NCI-H2227 (cell line): ENCODE measurements at regions not wholly inside any gene's neighbourhood (a gene's known extent, or its start where the extent isn't known, plus 50 kb on each side); places are given as distances from the start of the nearest gene placed in this dataset.
"Not testable (repeated sequence)": the region's sequence is repeated elsewhere in the genome, so short reads cannot be mapped to it uniquely, and the experiment has no call there.

Source experiments
- DNase-seq: peaks from one replicate; lab custom pipeline; 2025; ENCODE audit not compliant: unreplicated experiment; lab: John Stamatoyannopoulos, UW

DNA sequence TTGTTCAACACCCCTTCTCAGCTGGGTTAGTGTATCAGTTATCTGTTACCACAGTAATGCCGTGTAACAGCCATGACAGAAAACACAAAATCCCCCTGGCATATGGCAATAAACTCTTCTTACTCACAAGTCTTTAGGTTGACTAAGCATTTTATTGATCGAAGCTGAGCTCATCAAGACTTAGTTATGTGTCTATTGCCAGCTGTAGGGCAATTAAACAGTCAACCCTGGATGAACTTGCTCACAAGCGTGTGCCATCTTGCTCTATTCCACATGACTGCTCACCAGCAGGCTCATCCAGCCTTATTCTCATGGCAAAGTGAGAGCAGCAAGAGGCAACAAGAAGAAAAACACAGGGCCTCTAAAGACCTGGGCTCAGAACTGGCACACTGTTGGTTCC lies 333.8 kb upstream of the PTBP2 start:
- no peak for DNase-seq

DNA sequence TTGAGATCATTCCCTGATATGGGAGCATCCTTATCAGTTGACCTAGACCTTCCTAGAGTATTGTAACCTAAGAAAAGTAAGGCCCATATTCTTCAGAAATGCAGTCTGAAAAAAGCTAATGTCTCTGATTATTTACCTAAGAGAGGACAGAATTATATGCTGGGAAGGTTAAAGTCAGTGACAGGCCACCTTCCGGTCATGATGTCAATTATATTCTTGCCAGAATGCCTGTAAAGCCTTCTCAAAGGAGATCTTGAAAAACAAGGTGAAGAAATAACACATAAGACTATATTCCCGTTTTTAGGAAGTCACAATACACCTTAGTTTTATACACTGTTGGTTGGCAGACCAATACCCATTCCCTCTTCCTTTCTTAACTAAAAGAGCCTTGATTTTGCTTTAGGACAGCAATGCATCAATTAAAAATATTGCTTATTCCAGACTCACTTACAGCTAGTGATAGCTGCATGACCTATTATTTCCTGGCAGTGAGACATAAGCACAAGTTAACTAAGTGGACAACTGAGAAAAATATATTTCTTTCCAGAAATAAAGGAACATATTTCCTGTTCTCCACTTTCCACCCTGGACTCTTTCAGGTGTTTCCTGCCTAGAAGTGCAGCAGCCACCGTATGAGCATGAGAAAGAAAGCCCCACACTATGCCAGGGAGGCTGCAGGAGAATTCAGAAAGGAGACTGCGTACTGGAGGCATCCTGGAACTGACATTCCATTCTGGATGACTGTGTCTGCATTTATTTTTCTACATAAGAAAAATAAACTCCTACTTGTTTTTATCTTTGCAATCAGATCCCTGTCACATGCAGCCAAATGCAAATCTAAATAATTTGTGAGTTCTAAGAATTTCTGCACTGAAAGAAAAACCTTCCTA lies 332.9 kb upstream of the PTBP2 start:
- no peak for DNase-seq

DNA sequence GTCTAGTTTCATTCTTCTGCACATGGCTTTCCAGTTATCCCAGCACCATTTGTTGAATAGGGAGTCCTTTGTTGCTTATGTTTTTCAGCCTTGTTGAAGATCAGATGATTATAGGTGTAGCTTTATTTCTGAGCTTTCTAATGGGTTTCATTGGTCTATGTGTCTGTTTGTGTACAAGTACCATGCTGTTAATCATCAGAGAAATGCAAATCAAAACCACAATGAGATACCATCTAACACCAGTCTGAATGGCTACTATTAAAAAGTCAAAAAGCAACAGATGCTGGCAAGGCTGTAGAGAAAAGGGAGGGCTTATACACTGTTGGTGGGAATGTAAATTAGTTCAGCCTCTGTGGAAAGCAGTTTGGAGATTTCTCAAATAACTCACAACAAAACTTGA lies 321.5 kb upstream of the PTBP2 start:
- DNase-seq: no peak

DNA sequence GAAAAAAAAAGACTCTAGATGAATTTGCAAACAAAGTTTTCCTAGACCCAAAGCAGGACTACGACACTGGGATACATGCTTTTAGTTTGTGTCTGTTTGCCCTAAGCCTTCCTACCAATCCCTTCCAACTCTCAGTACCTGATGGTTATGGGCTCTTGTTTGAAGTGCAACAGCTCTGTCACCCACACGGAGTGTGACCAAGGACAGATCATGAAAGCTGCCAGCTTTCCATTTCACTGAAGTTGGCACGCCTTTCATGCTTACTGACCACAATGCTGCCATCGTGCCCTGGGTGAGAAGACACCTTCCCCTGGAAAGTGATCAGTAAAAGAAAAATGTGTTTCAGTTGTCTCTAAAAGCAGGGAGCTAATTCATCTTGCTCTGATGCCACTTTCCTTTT lies 312.5 kb upstream of the PTBP2 start:
- DNase-seq: no peak

DNA sequence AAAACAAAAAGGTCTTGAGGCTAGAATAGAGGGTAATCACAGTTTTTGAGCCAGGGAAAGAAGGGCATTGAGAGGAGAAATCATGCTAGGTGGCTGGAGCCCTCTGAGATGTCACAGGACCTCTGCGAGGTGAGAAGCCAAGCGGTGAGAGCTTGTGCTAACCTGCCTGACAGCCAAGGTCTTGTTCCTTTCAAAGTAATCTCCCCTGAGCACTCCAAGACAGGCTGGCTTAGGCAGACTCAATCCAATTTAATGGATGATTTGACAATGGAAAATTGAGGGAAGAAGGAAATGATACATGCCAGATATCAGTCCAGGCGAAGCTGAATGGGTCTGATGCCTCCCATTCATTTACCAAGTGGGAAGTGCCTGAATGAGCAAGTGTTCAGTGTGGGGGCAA lies 311.9 kb upstream of the PTBP2 start:
- no peak for DNase-seq

GRCh38 chr1:96411006-96411405 lies 310.6 kb upstream of the PTBP2 start:
- DNase-seq: no peak

GRCh38 chr1:96414598-96414997 lies 307.0 kb upstream of the PTBP2 start:
- DNase-seq: no peak

- no peak for DNase-seq
These were observed 305.4 kb upstream of the PTBP2 start for GRCh38 chr1:96416111-96416595.

GRCh38 chr1:96416701-96417444 lies 304.7 kb upstream of the PTBP2 start:
- no peak for DNase-seq

- no peak for DNase-seq
These were observed 302.6 kb upstream of the PTBP2 start for GRCh38 chr1:96418969-96419368.

- no peak for DNase-seq
These were observed 296.7 kb upstream of the PTBP2 start for GRCh38 chr1:96424877-96425276.

- no peak for DNase-seq
These were observed 296.0 kb upstream of the PTBP2 start for GRCh38 chr1:96425382-96426129.

GRCh38 chr1:96427616-96428015 lies 294.0 kb upstream of the PTBP2 start:
- DNase-seq: no peak

DNA sequence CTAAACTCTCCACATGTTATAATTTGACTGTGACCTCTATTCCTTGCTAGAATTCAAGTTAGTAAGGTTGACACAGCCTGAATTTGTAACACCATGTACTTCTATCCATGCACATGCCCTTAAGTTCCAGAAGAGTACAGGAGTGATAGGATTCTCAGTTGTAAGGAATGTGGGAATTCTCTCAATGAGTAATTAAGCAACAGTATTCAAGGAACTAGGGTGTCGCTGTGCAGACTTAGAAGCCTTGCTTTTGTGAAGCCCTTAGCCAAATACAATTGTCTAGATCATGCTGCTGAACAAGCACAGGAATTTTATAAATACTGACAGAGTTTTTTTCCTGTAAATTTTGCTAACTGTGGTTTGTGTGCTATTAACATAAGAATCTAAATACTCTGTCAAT lies 276.3 kb upstream of the PTBP2 start:
- no peak for DNase-seq

DNA sequence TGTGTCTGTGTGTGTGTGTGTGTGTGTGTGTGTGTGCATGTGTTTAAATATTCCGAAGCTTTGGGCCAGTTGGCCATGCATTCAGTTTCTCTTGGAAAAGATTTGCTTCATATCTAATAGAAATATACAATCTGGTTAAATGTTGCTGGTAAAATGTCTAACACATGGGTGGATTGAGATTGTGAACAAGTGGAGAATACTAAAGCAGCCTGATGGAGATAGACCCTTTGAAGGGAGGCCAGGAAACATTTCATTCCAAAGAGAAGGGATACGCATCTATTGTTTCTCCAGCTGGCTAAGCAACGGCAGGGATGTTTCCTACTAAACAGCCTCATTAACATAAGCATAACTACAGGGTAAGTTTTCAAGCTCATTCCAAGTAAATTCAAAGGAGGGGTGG lies 257.5 kb upstream of the PTBP2 start:
- DNase-seq: no peak

DNA sequence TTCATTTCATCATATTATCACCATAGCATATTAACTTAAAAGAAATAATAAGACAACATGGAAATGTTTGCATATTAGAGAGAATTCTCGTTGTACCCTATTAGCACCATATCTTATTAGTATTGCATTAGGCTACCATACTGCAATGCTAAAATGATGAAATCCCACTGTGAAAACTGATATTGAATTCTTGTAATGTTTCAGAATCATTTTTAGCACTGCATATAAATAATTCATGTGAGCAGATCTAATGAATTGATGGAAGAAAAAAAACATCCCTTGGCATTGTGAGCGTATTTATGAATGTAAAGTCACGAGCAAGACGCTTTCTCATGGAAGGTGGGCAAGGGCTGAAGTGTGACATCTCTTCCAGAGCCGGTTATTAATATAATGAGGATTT lies 257.1 kb upstream of the PTBP2 start:
- DNase-seq: no peak

GRCh38 chr1:96464991-96465390 lies 256.6 kb upstream of the PTBP2 start:
- no peak for DNase-seq

GRCh38 chr1:96465441-96465840 lies 256.1 kb upstream of the PTBP2 start:
- DNase-seq: no peak

- DNase-seq: no peak
These were observed 254.7 kb upstream of the PTBP2 start for GRCh38 chr1:96466842-96467241.

- DNase-seq: not testable (repeated sequence)
These were observed 251.9 kb upstream of the PTBP2 start for GRCh38 chr1:96469726-96470125.

GRCh38 chr1:96472471-96472870 lies 249.1 kb upstream of the PTBP2 start:
- DNase-seq: no peak
